Panc1 (cell line): ENCODE measurements at regions not wholly inside any gene's neighbourhood (a gene's known extent, or its start where the extent isn't known, plus 50 kb on each side); places are given as distances from the start of the nearest gene placed in this dataset.

Experiments
- POLR2AphosphoS5 ChIP-seq: IDR thresholded peaks from 2 replicates; pipeline ENCODE4 v1.6.1; 2012; ENCODE audit warnings: mild to moderate bottlenecking, low read depth, low read length, moderate library complexity
- SIN3A ChIP-seq: IDR thresholded peaks from 2 replicates; pipeline ENCODE4 v1.6.1; 2012; ENCODE audit warnings: low read depth, mild to moderate bottlenecking, low read length, moderate library complexity, borderline replicate concordance; ENCODE audit not compliant: insufficient read depth
- TF ChIP-seq, protein P1 (sequence below): fragments of 450-650 bp; IDR thresholded peaks from 2 replicates; pipeline ENCODE4 v1.5.1; 2017; ENCODE audit warnings: mild to moderate bottlenecking
- TF ChIP-seq, protein P2 (sequence below), 2 experiments: IDR thresholded peaks; 2 replicates each; pipeline ENCODE4 v1.6.1; 2011 to 2012; ENCODE audit warnings: low read depth in 2 of 2, control low read depth in 1 of 2, low read length in 1 of 2, mild to moderate bottlenecking in 1 of 2, moderate library complexity in 1 of 2; ENCODE audit not compliant: insufficient read depth in 1 of 2

- TF ChIP-seq, protein P1, sequence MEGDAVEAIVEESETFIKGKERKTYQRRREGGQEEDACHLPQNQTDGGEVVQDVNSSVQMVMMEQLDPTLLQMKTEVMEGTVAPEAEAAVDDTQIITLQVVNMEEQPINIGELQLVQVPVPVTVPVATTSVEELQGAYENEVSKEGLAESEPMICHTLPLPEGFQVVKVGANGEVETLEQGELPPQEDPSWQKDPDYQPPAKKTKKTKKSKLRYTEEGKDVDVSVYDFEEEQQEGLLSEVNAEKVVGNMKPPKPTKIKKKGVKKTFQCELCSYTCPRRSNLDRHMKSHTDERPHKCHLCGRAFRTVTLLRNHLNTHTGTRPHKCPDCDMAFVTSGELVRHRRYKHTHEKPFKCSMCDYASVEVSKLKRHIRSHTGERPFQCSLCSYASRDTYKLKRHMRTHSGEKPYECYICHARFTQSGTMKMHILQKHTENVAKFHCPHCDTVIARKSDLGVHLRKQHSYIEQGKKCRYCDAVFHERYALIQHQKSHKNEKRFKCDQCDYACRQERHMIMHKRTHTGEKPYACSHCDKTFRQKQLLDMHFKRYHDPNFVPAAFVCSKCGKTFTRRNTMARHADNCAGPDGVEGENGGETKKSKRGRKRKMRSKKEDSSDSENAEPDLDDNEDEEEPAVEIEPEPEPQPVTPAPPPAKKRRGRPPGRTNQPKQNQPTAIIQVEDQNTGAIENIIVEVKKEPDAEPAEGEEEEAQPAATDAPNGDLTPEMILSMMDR, result no peak
- no peak for TF ChIP-seq POLR2AphosphoS5
- TF ChIP-seq, protein P2, sequence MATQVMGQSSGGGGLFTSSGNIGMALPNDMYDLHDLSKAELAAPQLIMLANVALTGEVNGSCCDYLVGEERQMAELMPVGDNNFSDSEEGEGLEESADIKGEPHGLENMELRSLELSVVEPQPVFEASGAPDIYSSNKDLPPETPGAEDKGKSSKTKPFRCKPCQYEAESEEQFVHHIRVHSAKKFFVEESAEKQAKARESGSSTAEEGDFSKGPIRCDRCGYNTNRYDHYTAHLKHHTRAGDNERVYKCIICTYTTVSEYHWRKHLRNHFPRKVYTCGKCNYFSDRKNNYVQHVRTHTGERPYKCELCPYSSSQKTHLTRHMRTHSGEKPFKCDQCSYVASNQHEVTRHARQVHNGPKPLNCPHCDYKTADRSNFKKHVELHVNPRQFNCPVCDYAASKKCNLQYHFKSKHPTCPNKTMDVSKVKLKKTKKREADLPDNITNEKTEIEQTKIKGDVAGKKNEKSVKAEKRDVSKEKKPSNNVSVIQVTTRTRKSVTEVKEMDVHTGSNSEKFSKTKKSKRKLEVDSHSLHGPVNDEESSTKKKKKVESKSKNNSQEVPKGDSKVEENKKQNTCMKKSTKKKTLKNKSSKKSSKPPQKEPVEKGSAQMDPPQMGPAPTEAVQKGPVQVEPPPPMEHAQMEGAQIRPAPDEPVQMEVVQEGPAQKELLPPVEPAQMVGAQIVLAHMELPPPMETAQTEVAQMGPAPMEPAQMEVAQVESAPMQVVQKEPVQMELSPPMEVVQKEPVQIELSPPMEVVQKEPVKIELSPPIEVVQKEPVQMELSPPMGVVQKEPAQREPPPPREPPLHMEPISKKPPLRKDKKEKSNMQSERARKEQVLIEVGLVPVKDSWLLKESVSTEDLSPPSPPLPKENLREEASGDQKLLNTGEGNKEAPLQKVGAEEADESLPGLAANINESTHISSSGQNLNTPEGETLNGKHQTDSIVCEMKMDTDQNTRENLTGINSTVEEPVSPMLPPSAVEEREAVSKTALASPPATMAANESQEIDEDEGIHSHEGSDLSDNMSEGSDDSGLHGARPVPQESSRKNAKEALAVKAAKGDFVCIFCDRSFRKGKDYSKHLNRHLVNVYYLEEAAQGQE (IDR thresholded peaks at IDR 0.05; ENCODE audit: insufficient read depth in 1 of 2, low read depth in 2 of 2, low read length in 1 of 2), result no peak
- TF ChIP-seq SIN3A, result no peak
Observed at GRCh38 chr9:97755618-97756267, 58.6 kb upstream of the XPA start.
